ENCODE measurements at regions not wholly inside any gene's neighbourhood (a gene's known extent, or its start where the extent isn't known, plus 50 kb on each side); places are given as distances from the start of the nearest gene placed in this dataset.

DNA sequence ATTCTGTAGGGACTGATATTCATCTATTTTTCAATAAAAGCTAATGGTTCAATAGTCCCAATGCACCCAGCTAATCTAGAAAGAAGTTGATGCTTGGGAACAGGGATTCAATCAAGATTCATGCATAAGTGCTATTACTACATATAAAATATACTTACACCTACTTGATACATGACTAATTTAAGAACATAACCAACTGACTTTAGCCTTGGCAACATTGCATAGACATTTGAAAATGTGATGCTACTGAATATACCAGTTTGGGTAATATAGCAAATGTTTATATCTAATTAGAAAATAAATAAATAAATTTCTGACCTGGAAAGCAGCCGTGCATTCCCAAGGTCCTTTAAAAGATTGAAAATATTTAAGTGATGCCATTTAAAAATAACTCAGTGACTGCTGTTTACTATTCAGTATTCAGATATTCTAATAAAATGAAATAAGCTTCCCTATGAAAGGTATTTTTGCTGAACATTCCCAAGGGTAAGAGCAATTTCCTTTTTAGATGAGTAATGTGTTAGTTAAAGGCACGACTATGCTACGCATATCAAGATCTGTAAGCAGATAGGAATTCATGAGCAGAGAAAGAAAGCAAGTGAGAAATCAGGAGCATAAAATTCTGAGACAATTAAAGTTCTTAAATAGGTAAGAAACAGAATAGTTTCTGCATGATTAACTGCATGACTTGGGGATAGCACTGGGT is 160.6 kb upstream of the SYT1 start:
- 0 out of 3 replicates have a peak overlapping the region, but pooled peaks have one; percentile 56 for H2BK15ac ChIP-seq (ENCODE audit: low read depth, low read length)
- no peak overlapping the region for H3K23ac ChIP-seq (ENCODE audit: low read depth, low read length)
- H2BK5ac ChIP-seq (ENCODE audit: low read depth, low read length, poor library complexity, severe bottlenecking): peak overlapping the region; percentile 95
- no peak overlapping the region; the same call in 1 of the 2 replicates for H4K5ac ChIP-seq (ENCODE audit: low read depth, low read length)
- no peak overlapping the region for H3K14ac ChIP-seq (replicated peaks; ENCODE audit: low read depth, low read length)
- dilution Hi-C loops (cut with HindIII; ENCODE audit: low sequenced_read_pairs, unreplicated experiment) (no loop called here), intact Hi-C loops (cut with micrococcal nuclease) (no loop called here), in situ Hi-C loops (cut with MboI; ENCODE audit: low sequenced_read_pairs) (no loop called here)
- no peak overlapping the region for H3K4me3 ChIP-seq (ENCODE audit: insufficient read depth, low read depth, low read length)
- H4K91ac ChIP-seq (ENCODE audit: insufficient read depth, low read depth, low read length): no peak overlapping the region
- DNase-seq: peak; percentile 91
- no peaks in the 10 kb centered on the region; the same call in 1 of the 2 replicates for H3K9me1 ChIP-seq (ENCODE audit: insufficient read depth, low read length)
- H3K4me2 ChIP-seq (ENCODE audit: low read depth, low read length): peak overlapping the region; percentile 62; the same call in 1 of the 2 replicates
- no peak overlapping the region for H3K27ac ChIP-seq (ENCODE audit: insufficient read depth, low read length)
- WGBS, 2 experiments (ENCODE audit: extremely low coverage in 2 of 2, insufficient read length in 1 of 2): no CpG with 5 or more reads among the region's 3 CpGs
- peak overlapping the region; percentile 3; the same call in 1 of the 2 replicates for H2BK20ac ChIP-seq (ENCODE audit: low read depth, low read length)
- H2AFZ ChIP-seq (replicated peaks; ENCODE audit: low read length, poor library complexity): no peak overlapping the region
- no peaks in the 10 kb centered on the region for H3K9me3 ChIP-seq (ENCODE audit: control insufficient read depth, insufficient read depth, low read length)
- no peaks in the 10 kb centered on the region for H4K20me1 ChIP-seq (ENCODE audit: insufficient read depth, low read length)
- no peak overlapping the region for H2AK9ac ChIP-seq (replicated peaks; ENCODE audit: low read depth, low read length, poor library complexity)
- no peak overlapping the region for H3K56ac ChIP-seq (ENCODE audit: extremely low read depth, insufficient read depth, low read length)
- H2AK5ac ChIP-seq (ENCODE audit: low read depth, low read length): no peak overlapping the region
- peak overlapping the region; percentile 80 for H2BK120ac ChIP-seq (ENCODE audit: low read depth, low read length)
- no peak overlapping the region for H3K9ac ChIP-seq (ENCODE audit: low read depth, low read length)
- ChIA-PET CTCF (no interaction called here), POLR2A (ENCODE audit: unreplicated experiment) (interaction anchor here (0.6 kb wide), 2 partner anchors 370 to 952 kb away, joined by 3 read pairs; no protein-coding TSS in a partner anchor)
- BruUV-seq (replicated peaks): no TSS peak
- peaks cover 2% of the 10 kb centered on the region; the same call in 1 of the 2 replicates for H3K4me1 ChIP-seq (ENCODE audit: control insufficient read depth, insufficient read depth, low read length)
- no peaks in the 10 kb centered on the region for H3K27me3 ChIP-seq (ENCODE audit: control insufficient read depth, insufficient read depth, low read length)
- H3K18ac ChIP-seq (ENCODE audit: low read depth, low read length): peak overlapping the region; percentile 52; the same call in 1 of the 2 replicates
- H3K79me1 ChIP-seq (ENCODE audit: low read depth in 1 of 2, low read length in 2 of 2): no peaks in the 10 kb centered on the region
- peak overlapping the region; percentile 35 to 81; a peak in 2 of 4 replicates for H4K8ac ChIP-seq (ENCODE audit: low read depth in 2 of 2, low read length in 2 of 2)
- H3K4ac ChIP-seq (ENCODE audit: low read depth, low read length): peak overlapping the region; percentile 76; the same call in 1 of the 2 replicates
- H3K36me3 ChIP-seq (ENCODE audit: control insufficient read depth, insufficient read depth, low read length): no peaks in the 10 kb centered on the region
- ATAC-seq (ENCODE audit: low read depth): peak; percentile 93
- TF ChIP-seq CHD1 (IDR thresholded peaks at IDR 0.05; ENCODE audit: low read depth, low read length): no peak
- TF ChIP-seq, protein P1, sequence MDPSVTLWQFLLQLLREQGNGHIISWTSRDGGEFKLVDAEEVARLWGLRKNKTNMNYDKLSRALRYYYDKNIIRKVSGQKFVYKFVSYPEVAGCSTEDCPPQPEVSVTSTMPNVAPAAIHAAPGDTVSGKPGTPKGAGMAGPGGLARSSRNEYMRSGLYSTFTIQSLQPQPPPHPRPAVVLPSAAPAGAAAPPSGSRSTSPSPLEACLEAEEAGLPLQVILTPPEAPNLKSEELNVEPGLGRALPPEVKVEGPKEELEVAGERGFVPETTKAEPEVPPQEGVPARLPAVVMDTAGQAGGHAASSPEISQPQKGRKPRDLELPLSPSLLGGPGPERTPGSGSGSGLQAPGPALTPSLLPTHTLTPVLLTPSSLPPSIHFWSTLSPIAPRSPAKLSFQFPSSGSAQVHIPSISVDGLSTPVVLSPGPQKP (IDR thresholded peaks at IDR 0.05; ENCODE audit: borderline replicate concordance, low read depth, low read length): no peak
- TF ChIP-seq, protein P2, sequence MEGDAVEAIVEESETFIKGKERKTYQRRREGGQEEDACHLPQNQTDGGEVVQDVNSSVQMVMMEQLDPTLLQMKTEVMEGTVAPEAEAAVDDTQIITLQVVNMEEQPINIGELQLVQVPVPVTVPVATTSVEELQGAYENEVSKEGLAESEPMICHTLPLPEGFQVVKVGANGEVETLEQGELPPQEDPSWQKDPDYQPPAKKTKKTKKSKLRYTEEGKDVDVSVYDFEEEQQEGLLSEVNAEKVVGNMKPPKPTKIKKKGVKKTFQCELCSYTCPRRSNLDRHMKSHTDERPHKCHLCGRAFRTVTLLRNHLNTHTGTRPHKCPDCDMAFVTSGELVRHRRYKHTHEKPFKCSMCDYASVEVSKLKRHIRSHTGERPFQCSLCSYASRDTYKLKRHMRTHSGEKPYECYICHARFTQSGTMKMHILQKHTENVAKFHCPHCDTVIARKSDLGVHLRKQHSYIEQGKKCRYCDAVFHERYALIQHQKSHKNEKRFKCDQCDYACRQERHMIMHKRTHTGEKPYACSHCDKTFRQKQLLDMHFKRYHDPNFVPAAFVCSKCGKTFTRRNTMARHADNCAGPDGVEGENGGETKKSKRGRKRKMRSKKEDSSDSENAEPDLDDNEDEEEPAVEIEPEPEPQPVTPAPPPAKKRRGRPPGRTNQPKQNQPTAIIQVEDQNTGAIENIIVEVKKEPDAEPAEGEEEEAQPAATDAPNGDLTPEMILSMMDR (conservative IDR thresholded peaks at IDR 0.05; ENCODE audit: low read depth, low read length): no peak
- TF ChIP-seq, protein P3, sequence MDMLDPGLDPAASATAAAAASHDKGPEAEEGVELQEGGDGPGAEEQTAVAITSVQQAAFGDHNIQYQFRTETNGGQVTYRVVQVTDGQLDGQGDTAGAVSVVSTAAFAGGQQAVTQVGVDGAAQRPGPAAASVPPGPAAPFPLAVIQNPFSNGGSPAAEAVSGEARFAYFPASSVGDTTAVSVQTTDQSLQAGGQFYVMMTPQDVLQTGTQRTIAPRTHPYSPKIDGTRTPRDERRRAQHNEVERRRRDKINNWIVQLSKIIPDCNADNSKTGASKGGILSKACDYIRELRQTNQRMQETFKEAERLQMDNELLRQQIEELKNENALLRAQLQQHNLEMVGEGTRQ (IDR thresholded peaks at IDR 0.05; ENCODE audit: low read depth, low read length): no peak
- TF ChIP-seq MAZ (IDR thresholded peaks at IDR 0.05; ENCODE audit: borderline replicate concordance, low read depth, low read length): no peak
- no peak for TF ChIP-seq RFX5 (IDR thresholded peaks at IDR 0.05; ENCODE audit: low read depth, low read length)
- no peak for TF ChIP-seq SMC3 (IDR thresholded peaks at IDR 0.05; ENCODE audit: low read depth, low read length)
- no peak for TF ChIP-seq NFE2L2 (IDR thresholded peaks at IDR 0.05; ENCODE audit: low read depth, low read length)
- no peak for TF ChIP-seq RCOR1 (IDR thresholded peaks at IDR 0.05; ENCODE audit: insufficient replicate concordance, low read length)
- TF ChIP-seq MAFK (IDR thresholded peaks at IDR 0.05; ENCODE audit: low read depth, low read length): peak; percentile 19; the same call in 1 of the 2 replicates
- TF ChIP-seq RAD21 (IDR thresholded peaks at IDR 0.05; ENCODE audit: low read length): no peak
- no peak for TF ChIP-seq MXI1 (IDR thresholded peaks at IDR 0.05; ENCODE audit: borderline replicate concordance, low read depth, low read length)
- TF ChIP-seq BHLHE40 (IDR thresholded peaks at IDR 0.05; ENCODE audit: low read depth, low read length): peak; percentile 78
- TF ChIP-seq POLR2A (IDR thresholded peaks at IDR 0.05; ENCODE audit: low read depth, low read length): no peak
- 0 out of 2 replicates have a peak, but pooled peaks have one; percentile 15 for TF ChIP-seq CEBPB (IDR thresholded peaks at IDR 0.05; ENCODE audit: low read depth, low read length)
